ENCODE measurements at regions not wholly inside any gene's neighbourhood (a gene's known extent, or its start where the extent isn't known, plus 50 kb on each side); places are given as distances from the start of the nearest gene placed in this dataset.

DNA sequence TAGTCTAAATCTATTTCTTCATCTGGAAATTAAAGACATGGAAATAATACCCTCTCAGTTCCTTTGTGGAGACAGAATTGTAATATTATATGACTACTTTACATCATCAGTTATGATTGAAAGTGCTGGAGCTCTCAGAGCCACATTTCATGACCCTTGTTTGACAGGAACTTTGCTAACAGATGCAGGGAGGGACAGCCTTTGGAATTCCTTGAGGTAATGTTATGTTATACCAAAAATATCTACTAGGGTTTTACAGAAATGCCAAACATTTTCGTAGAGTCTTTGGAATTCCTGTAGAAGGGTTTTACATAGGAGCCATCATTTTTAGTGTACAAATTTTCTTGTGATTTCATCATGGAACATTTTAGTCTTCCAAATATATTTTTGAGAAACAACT lies 57.4 kb upstream of the ADAMTS5 start:
- Histone ChIP-seq H2AFZ (ENCODE audit: low read depth, low read length, severe bottlenecking) (no peak overlapping the region), H3K9ac (ENCODE audit: low read length) (no peak overlapping the region), H3K36me3 (ENCODE audit: low read length) (no peaks in the 10 kb centered on the region), H3K27ac (ENCODE audit: low read depth, low read length) (no peak overlapping the region), H3K9me2 (replicated peaks; ENCODE audit: insufficient read depth, low read length) (no peaks in the 10 kb centered on the region), H3K79me2 (ENCODE audit: insufficient read depth, low read length) (no peaks in the 10 kb centered on the region), H3K27me3 (ENCODE audit: low read length) (no peaks in the 10 kb centered on the region), H3F3A (ENCODE audit: insufficient read depth) (no peaks in the 10 kb centered on the region), H3K9me3 (ENCODE audit: insufficient read depth, low read length) (no peaks in the 10 kb centered on the region), H3K4me3 (ENCODE audit: insufficient read depth, low read length, poor library complexity, severe bottlenecking) (no peak overlapping the region), H4K20me1 (ENCODE audit: low read depth, low read length) (no peaks in the 10 kb centered on the region), H3K4me2 (ENCODE audit: low read depth, low read length, poor library complexity, severe bottlenecking) (no peak overlapping the region)
- TF ChIP-seq, protein P1, sequence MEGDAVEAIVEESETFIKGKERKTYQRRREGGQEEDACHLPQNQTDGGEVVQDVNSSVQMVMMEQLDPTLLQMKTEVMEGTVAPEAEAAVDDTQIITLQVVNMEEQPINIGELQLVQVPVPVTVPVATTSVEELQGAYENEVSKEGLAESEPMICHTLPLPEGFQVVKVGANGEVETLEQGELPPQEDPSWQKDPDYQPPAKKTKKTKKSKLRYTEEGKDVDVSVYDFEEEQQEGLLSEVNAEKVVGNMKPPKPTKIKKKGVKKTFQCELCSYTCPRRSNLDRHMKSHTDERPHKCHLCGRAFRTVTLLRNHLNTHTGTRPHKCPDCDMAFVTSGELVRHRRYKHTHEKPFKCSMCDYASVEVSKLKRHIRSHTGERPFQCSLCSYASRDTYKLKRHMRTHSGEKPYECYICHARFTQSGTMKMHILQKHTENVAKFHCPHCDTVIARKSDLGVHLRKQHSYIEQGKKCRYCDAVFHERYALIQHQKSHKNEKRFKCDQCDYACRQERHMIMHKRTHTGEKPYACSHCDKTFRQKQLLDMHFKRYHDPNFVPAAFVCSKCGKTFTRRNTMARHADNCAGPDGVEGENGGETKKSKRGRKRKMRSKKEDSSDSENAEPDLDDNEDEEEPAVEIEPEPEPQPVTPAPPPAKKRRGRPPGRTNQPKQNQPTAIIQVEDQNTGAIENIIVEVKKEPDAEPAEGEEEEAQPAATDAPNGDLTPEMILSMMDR (IDR thresholded peaks at IDR 0.05; ENCODE audit: insufficient read depth, low read length, poor library complexity, severe bottlenecking), result no peak
- TF ChIP-seq EZH2phosphoT487 (conservative IDR thresholded peaks at IDR 0.05; ENCODE audit: low read length), result no peak

DNA sequence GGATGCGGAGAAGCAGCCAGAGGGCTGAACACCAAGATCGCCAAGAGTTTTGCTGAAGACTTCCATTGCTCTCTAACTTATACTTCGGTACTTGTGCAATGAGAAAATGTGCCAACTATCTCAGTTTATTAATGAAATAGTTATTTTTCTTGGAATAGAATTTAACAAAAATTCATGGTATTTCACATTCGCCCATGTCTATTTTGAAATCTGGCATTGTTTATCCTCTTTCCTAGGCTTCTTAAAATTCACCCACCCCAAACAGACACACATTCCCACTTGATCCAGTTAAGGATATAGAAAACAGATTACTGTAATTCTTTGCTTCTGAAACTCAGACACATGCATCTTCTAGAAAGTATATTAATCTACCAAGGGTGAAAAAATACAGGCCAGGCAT lies 56.3 kb upstream of the ADAMTS5 start:
- no peak for TF ChIP-seq EZH2phosphoT487 (conservative IDR thresholded peaks at IDR 0.05; ENCODE audit: low read length)
- TF ChIP-seq, protein P1 (IDR thresholded peaks at IDR 0.05; ENCODE audit: insufficient read depth, low read length, poor library complexity, severe bottlenecking), result no peak
- no peaks in the 10 kb centered on the region for H3K36me3 ChIP-seq (ENCODE audit: low read length)
- no peak overlapping the region for H3K4me3 ChIP-seq (ENCODE audit: insufficient read depth, low read length, poor library complexity, severe bottlenecking)
- no peaks in the 10 kb centered on the region for H3K27me3 ChIP-seq (ENCODE audit: low read length)
- no peak overlapping the region for H3K27ac ChIP-seq (ENCODE audit: low read depth, low read length)
- H3K9ac ChIP-seq (ENCODE audit: low read length), result no peak overlapping the region
- no peaks in the 10 kb centered on the region for H4K20me1 ChIP-seq (ENCODE audit: low read depth, low read length)
- H3K9me3 ChIP-seq (ENCODE audit: insufficient read depth, low read length), result no peaks in the 10 kb centered on the region
- H3K9me2 ChIP-seq (replicated peaks; ENCODE audit: insufficient read depth, low read length), result no peaks in the 10 kb centered on the region
- no peaks in the 10 kb centered on the region for H3F3A ChIP-seq (ENCODE audit: insufficient read depth)
- H2AFZ ChIP-seq (ENCODE audit: low read depth, low read length, severe bottlenecking), result no peak overlapping the region
- no peak overlapping the region for H3K4me2 ChIP-seq (ENCODE audit: low read depth, low read length, poor library complexity, severe bottlenecking)
- no peaks in the 10 kb centered on the region for H3K79me2 ChIP-seq (ENCODE audit: insufficient read depth, low read length)

DNA sequence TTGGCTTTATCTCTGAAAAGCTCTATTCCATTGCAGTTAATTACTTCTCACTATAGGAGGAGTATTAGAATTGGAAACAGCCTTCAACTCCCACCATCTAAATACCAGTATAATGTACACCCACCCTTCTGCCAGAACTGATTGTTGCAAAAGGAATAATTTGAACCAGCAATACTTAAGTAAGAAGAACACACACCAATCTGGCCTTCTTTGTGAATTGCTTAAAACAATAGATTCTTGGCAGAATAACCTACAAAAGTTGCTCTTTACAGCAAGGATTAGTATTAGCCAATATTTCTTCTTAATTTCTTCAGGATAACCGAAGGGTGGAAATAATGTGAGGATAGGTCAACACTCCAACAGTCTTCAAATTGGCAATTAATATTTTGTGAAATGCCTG lies 54.9 kb upstream of the ADAMTS5 start:
- Histone ChIP-seq H3K27me3 (ENCODE audit: low read length) (no peaks in the 10 kb centered on the region), H3K36me3 (ENCODE audit: low read length) (no peaks in the 10 kb centered on the region), H3K4me2 (ENCODE audit: low read depth, low read length, poor library complexity, severe bottlenecking) (no peak overlapping the region), H4K20me1 (ENCODE audit: low read depth, low read length) (no peaks in the 10 kb centered on the region), H3K9me3 (ENCODE audit: insufficient read depth, low read length) (no peaks in the 10 kb centered on the region), H3K9ac (ENCODE audit: low read length) (no peak overlapping the region), H3K79me2 (ENCODE audit: insufficient read depth, low read length) (no peaks in the 10 kb centered on the region), H2AFZ (ENCODE audit: low read depth, low read length, severe bottlenecking) (no peak overlapping the region), H3K27ac (ENCODE audit: low read depth, low read length) (no peak overlapping the region), H3K9me2 (replicated peaks; ENCODE audit: insufficient read depth, low read length) (no peaks in the 10 kb centered on the region), H3K4me3 (ENCODE audit: insufficient read depth, low read length, poor library complexity, severe bottlenecking) (no peak overlapping the region), H3F3A (ENCODE audit: insufficient read depth) (no peaks in the 10 kb centered on the region)
- TF ChIP-seq, protein P1 (IDR thresholded peaks at IDR 0.05; ENCODE audit: insufficient read depth, low read length, poor library complexity, severe bottlenecking), result no peak
- TF ChIP-seq EZH2phosphoT487 (conservative IDR thresholded peaks at IDR 0.05; ENCODE audit: low read length), result no peak
